K562 (cell line): ENCODE measurements at regions not wholly inside any gene's neighbourhood (a gene's known extent, or its start where the extent isn't known, plus 50 kb on each side); places are given as distances from the start of the nearest gene placed in this dataset.

Source experiments
- ATAC-seq: fragments of 200-7000 bp; cut with Tn5 transposase; 3 replicates; pipeline ENCODE4 v1.9.1; 2020; ENCODE audit warnings: moderate library complexity
- BruUV-seq: library from RNA; stranded (reverse); fragments of 400-500 nt; replicated peaks from 2 replicates; lab custom pipeline; 2021; lab: Mats Ljungman, UMichigan
- CTCF ChIA-PET: fragments of 300-600 bp; formaldehyde crosslinking; extraction: SDS; loops from one replicate; lab custom pipeline; 2021; ENCODE audit warnings: low intra/inter-chr PET ratio; lab: Yijun Ruan, JAX
- POLR2A ChIA-PET: fragments of 300-600, 350-650 bp; sonication (Branson Sonifier 250); formaldehyde crosslinking; extraction: SDS; loops from one replicate; lab custom pipeline; 2021; ENCODE audit warnings: antibody characterized with exemption, inconsistent platforms; lab: Yijun Ruan, JAX
- DNase-seq, 4 experiments: peaks; one replicate each; pipeline versions ENCODE4 v3.0.0 to v3.0.0-alpha.2; 2011 to 2018; ENCODE audit warnings: low spot score in 3 of 4, mixed read lengths in 3 of 4; ENCODE audit errors: extremely low read depth in 1 of 4
- FAIRE-seq: peaks from 2 replicates; lab custom pipeline; 2011; peaks lifted over from hg19 to GRCh38; lab: Jason Lieb, UNC
- H2AFZ ChIP-seq: 2 replicates; pipeline ENCODE4 v1.6.0; 2011; ENCODE audit warnings: low read depth, low read length, control low read depth, inconsistent platforms
- H3K27ac ChIP-seq: fragments of 200-600 bp; 3 replicates; pipeline ENCODE4 v1.8.0; 2011; ENCODE audit warnings: low read depth, mild to moderate bottlenecking, control low read depth, inconsistent platforms, low read length, moderate library complexity, mixed read lengths; ENCODE audit errors: extremely low read depth
- H3K27me3 ChIP-seq, 2 experiments: fragments of 300-600 bp in 1 of 2; 2 replicates in 1 of 2; 3 replicates in 1 of 2; pipeline versions ENCODE4 v1.6.0 to v1.8.0; 2011; ENCODE audit warnings: inconsistent platforms in 2 of 2, low read length in 2 of 2, mild to moderate bottlenecking in 1 of 2, mixed read lengths in 1 of 2, moderate library complexity in 1 of 2; ENCODE audit not compliant: control insufficient read depth in 2 of 2, insufficient read depth in 2 of 2
- H3K36me3 ChIP-seq: fragments of 300-600 bp; 3 replicates; pipeline ENCODE4 v1.8.0; 2011; ENCODE audit warnings: mild to moderate bottlenecking, low read length, inconsistent platforms; ENCODE audit not compliant: control insufficient read depth, insufficient read depth
- H3K4me1 ChIP-seq, 2 experiments: fragments of 200-600 bp in 1 of 2; replicated peaks in 1 of 2; 2 replicates in 1 of 2; 3 replicates in 1 of 2; pipeline versions ENCODE4 v1.5.1 to v1.8.0; 2011; ENCODE audit warnings: inconsistent platforms in 2 of 2, low read length in 2 of 2, mild to moderate bottlenecking in 1 of 2, mixed read lengths in 1 of 2, moderate library complexity in 1 of 2; ENCODE audit not compliant: control insufficient read depth in 2 of 2, insufficient read depth in 2 of 2
- H3K4me2 ChIP-seq: 2 replicates; pipeline ENCODE4 v1.6.1; 2011; ENCODE audit warnings: low read length, control low read depth, inconsistent platforms, mixed read lengths; ENCODE audit not compliant: insufficient read depth
- H3K4me3 ChIP-seq: fragments of 200-600 bp; sonication (generic), shearing (Covaris generic); 2 replicates; pipeline ENCODE4 v1.5.1; 2016; ENCODE audit warnings: control low read depth, inconsistent platforms
- H3K79me2 ChIP-seq: fragments of 200-600 bp; 3 replicates; pipeline ENCODE4 v1.8.0; 2011; ENCODE audit warnings: low read length, inconsistent platforms; ENCODE audit not compliant: control insufficient read depth, insufficient read depth
- H3K9ac ChIP-seq, 2 experiments: 2 replicates each; pipeline versions ENCODE4 v1.6.0 to v1.6.1; 2011; ENCODE audit warnings: low read depth in 2 of 2, low read length in 2 of 2, control low read depth in 1 of 2, inconsistent platforms in 1 of 2, mild to moderate bottlenecking in 1 of 2, mixed read lengths in 1 of 2; ENCODE audit not compliant: insufficient read depth in 1 of 2
- H3K9me1 ChIP-seq: one replicate; pipeline ENCODE4 v1.6.0; 2011; ENCODE audit warnings: inconsistent platforms, mild to moderate bottlenecking, low read length, moderate library complexity; ENCODE audit not compliant: control insufficient read depth, insufficient read depth
- H3K9me3 ChIP-seq: replicated peaks from 2 replicates; pipeline ENCODE4 v1.5.1; 2011; ENCODE audit warnings: low read depth, low read length, inconsistent platforms; ENCODE audit not compliant: control insufficient read depth, insufficient read depth
- H4K20me1 ChIP-seq: replicated peaks from 2 replicates; pipeline ENCODE4 v1.6.1; 2011; ENCODE audit warnings: low read length, inconsistent platforms, mixed read lengths; ENCODE audit not compliant: control insufficient read depth, insufficient read depth
- CREB1 ChIP-seq, 2 experiments: sonication (generic) in 1 of 2; formaldehyde crosslinking in 1 of 2; IDR thresholded peaks; 2 replicates each; pipeline versions ENCODE4 v1.6.1 to v1.8.0; 2012 to 2022; ENCODE audit warnings: inconsistent platforms in 1 of 2, mild to moderate bottlenecking in 1 of 2, missing genetic modification reagents in 1 of 2, moderate library complexity in 1 of 2
- HNRNPLL ChIP-seq: fragments of 200-400 bp; formaldehyde crosslinking; IDR thresholded peaks from 2 replicates; pipeline ENCODE4 v1.6.1; 2017; ENCODE audit warnings: low read length, low read depth, mild to moderate bottlenecking; ENCODE audit not compliant: poor library complexity, severe bottlenecking
- SRF ChIP-seq, 2 experiments: fragments of 250-450, 450-650 bp in 1 of 2; sonication (Bioruptor Pico) in 1 of 2; sonication (generic) in 1 of 2; formaldehyde crosslinking; IDR thresholded peaks; 2 replicates each; pipeline versions ENCODE4 v1.5.0 to v1.5.1; 2020 to 2022; ENCODE audit warnings: mild to moderate bottlenecking in 1 of 2, missing genetic modification reagents in 1 of 2
- TRIM24 ChIP-seq, 2 experiments: fragments of 450-650 bp; IDR thresholded peaks; 2 replicates each; pipeline ENCODE4 v1.6.1; 2016
- ZBTB34 ChIP-seq: fragments of 250-450 bp; sonication (Bioruptor Pico); IDR thresholded peaks from 2 replicates; pipeline ENCODE4 v1.8.0; 2021; ENCODE audit warnings: mild to moderate bottlenecking, moderate library complexity
- ZBTB40 ChIP-seq, 2 experiments: fragments of 450-650 bp in 1 of 2; sonication (generic) in 1 of 2; formaldehyde crosslinking in 1 of 2; IDR thresholded peaks; 2 replicates each; pipeline versions ENCODE4 v1.7.1 to v1.9.0; 2016 to 2022; ENCODE audit warnings: inconsistent platforms in 1 of 2, mild to moderate bottlenecking in 1 of 2, missing genetic modification reagents in 1 of 2
- ZNF766 ChIP-seq: fragments of 200-800 bp; sonication (Bioruptor generic); conservative IDR thresholded peaks from 2 replicates; pipeline ENCODE4 v1.6.1; 2016; ENCODE audit warnings: missing genetic modification characterization, missing compliant biosample characterization
- WGBS: fragments of 100-300 bp; shearing (Covaris generic); methylation state at CpG from one replicate; pipeline ENCODE4 v1.1.6; 2016; ENCODE audit warnings: low coverage, mixed read lengths; ENCODE audit not compliant: insufficient coverage; ENCODE audit errors: missing lambda C conversion rate; 5-methylcytosine and 5-hydroxymethylcytosine counted together
- in situ Hi-C: fragments of 300-500 bp; cut with MboI; formaldehyde crosslinking; loops from 4 replicates; pipeline ENCODE4 v1.15.0; 2018; ENCODE audit warnings: inconsistent platforms, mixed read lengths
- intact Hi-C: fragments of 100-400 bp; cut with micrococcal nuclease; formaldehyde crosslinking; loops from 2 replicates; pipeline ENCODE4 v1.14.2; 2022

DNA sequence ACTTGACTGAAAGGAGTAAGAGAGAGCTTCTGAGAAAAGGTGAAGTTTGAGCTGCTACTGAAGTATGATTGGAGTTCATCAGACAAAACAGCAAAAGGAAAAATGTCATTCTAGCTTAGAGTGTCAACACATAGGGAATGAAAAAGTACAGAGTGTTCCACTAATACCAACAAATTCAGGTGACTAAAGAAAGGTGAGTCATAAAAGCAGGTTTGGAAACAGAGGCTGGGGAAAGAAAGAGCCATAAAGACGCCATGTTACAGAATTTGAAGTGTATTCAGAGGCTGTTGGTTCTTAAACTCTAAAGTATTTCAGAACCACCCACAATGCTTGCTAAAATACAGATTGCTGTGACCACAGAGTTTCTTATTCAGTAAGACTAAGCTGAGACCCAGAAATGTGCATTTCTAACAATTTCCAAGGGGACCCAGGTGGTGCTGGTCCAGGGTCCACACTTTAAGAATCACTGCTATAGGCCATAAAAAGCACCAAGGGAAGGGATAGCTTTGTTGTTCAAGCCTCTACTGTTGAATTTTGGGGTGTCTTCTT is 143.1 kb downstream of the ELAPOR2 start:
- Histone ChIP-seq H4K20me1 (no peaks in the 10 kb centered on the region), H3K9ac (no peak overlapping the region), H3K4me2 (no peak overlapping the region), H3K4me1 (no peaks in the 10 kb centered on the region), H3K9me3 (no peaks in the 10 kb centered on the region), H3K4me3 (no peak overlapping the region), H3K36me3 (peaks cover 37% of the 10 kb centered on the region), H3K79me2 (no peaks in the 10 kb centered on the region), H2AFZ (no peak overlapping the region), H3K9me1 (no peaks in the 10 kb centered on the region), H3K27me3 (no peaks in the 10 kb centered on the region), H3K27ac (no peak overlapping the region; the same call in 2 of the 3 replicates)
- CTCF ChIA-PET = no interaction called here
- DNase-seq = no peak
- no peak for FAIRE-seq
- no peak; the same call in 2 of the 3 replicates for ATAC-seq
- 64% methylated on average over 1 of the region's 1 CpG for WGBS
- TF ChIP-seq CREB1 (IDR thresholded peaks at IDR 0.05) = no peak
- TF ChIP-seq CREB1 (CRISPR knock-in tag; IDR thresholded peaks at IDR 0.05) = no peak
- TF ChIP-seq SRF (CRISPR knock-in tag; IDR thresholded peaks at IDR 0.05) = no peak
- no peak for TF ChIP-seq TRIM24 (IDR thresholded peaks at IDR 0.05)
- TF ChIP-seq ZBTB34 (CRISPR knock-in tag) = no peak
- TF ChIP-seq ZBTB40 (IDR thresholded peaks at IDR 0.05) = no peak
- no peak for TF ChIP-seq ZBTB40 (CRISPR knock-in tag; IDR thresholded peaks at IDR 0.05)
- no peak for TF ChIP-seq ZNF766
- TF ChIP-seq HNRNPLL = no peak
- intact Hi-C loops = loop anchor here (10.0 kb wide), 1 partner anchor 498 kb away; no protein-coding TSS in a partner anchor
- in situ Hi-C loops = loop anchor here (25.0 kb wide), 1 partner anchor 496 kb away; no protein-coding TSS in a partner anchor
- no TSS peak for BruUV-seq
- POLR2A ChIA-PET = interaction anchor here (0.7 to 1.3 kb wide), 4 partner anchors 20 to 237 kb away, joined by 3 to 4 read pairs (median 3); no protein-coding TSS in a partner anchor
